Natural killer cell (primary cell): ENCODE measurements at regions not wholly inside any gene's neighbourhood (a gene's known extent, or its start where the extent isn't known, plus 50 kb on each side); places are given as distances from the start of the nearest gene placed in this dataset.

Experiments used
- ATAC-seq, 3 donors: fragments of 150-1000 bp in 2 of 3; fragments of 200-7000 bp in 1 of 3; cut with Tn5 transposase; 1 replicate in 1 of 3; 2 replicates in 2 of 3; pipeline ENCODE4 v1.10.0; 2021; ENCODE audit warnings: mild to moderate bottlenecking in 2 of 3, moderate library complexity in 2 of 3
- DNase-seq, 2 donors: peaks; one replicate each; pipeline versions ENCODE4 v3.0.0 to v3.0.0-alpha.2; 2013 to 2021; ENCODE audit warnings: mixed read lengths in 1 of 2
- H3K27ac ChIP-seq: one replicate; pipeline ENCODE4 v1.5.1; 2013; ENCODE audit warnings: mild to moderate bottlenecking, low read length
- H3K27me3 ChIP-seq: one replicate; pipeline ENCODE4 v1.6.1; 2013; ENCODE audit warnings: low read length; ENCODE audit not compliant: control insufficient read depth, insufficient read depth
- H3K36me3 ChIP-seq: one replicate; pipeline ENCODE4 v1.6.1; 2013; ENCODE audit warnings: low read length; ENCODE audit not compliant: control insufficient read depth, insufficient read depth
- H3K4me1 ChIP-seq: one replicate; pipeline ENCODE4 v1.6.1; 2013; ENCODE audit warnings: low read length; ENCODE audit not compliant: control insufficient read depth, insufficient read depth
- H3K4me3 ChIP-seq: one replicate; pipeline ENCODE4 v1.5.1; 2013; ENCODE audit warnings: low read length
- H3K9me3 ChIP-seq: one replicate; pipeline ENCODE4 v1.6.1; 2013; ENCODE audit warnings: low read length; ENCODE audit not compliant: control insufficient read depth, insufficient read depth
- H3K27ac Mint-ChIP-seq, 2 donors: one replicate each; pipeline ENCODE4 v1.8.0; 2022; ENCODE audit warnings: mild to moderate bottlenecking in 2 of 2, mixed read lengths in 2 of 2, moderate library complexity in 1 of 2
- H3K27me3 Mint-ChIP-seq, 2 donors: one replicate each; pipeline ENCODE4 v1.8.0; 2022; ENCODE audit warnings: low read depth in 2 of 2, mixed read lengths in 2 of 2
- H3K36me3 Mint-ChIP-seq: one replicate; pipeline ENCODE4 v1.8.0; 2022; ENCODE audit warnings: mixed read lengths
- H3K4me1 Mint-ChIP-seq, 2 donors: one replicate each; pipeline ENCODE4 v1.8.0; 2022; ENCODE audit warnings: mixed read lengths in 2 of 2
- H3K4me3 Mint-ChIP-seq: one replicate; pipeline ENCODE4 v1.8.0; 2022; ENCODE audit warnings: mild to moderate bottlenecking, moderate library complexity, mixed read lengths
- H3K9me3 Mint-ChIP-seq, 2 donors: one replicate each; pipeline ENCODE4 v1.8.0; 2022; ENCODE audit warnings: mixed read lengths in 2 of 2
- CTCF ChIP-seq: fragments of 200-600 bp; IDR thresholded peaks from one replicate; pipeline ENCODE4 v1.8.0; 2022; ENCODE audit warnings: antibody characterized with exemption
- WGBS: methylation state at CpG from one replicate; pipeline ENCODE4 v1.1.7; 2013; ENCODE audit warnings: missing lambda C conversion rate; ENCODE audit not compliant: insufficient coverage; 5-methylcytosine and 5-hydroxymethylcytosine counted together
- intact Hi-C: fragments of 100-400 bp; cut with micrococcal nuclease; formaldehyde crosslinking; loops from one replicate; pipeline ENCODE4 v1.14.2; 2022

- 45% methylated on average over 12 of the region's 13 CpGs for WGBS
- Histone ChIP-seq H3K4me1 (no peaks in the 10 kb centered on the region), H3K9me3 (no peaks in the 10 kb centered on the region), H3K4me3 (no peak overlapping the region), H3K27me3 (no peaks in the 10 kb centered on the region), H3K36me3 (no peaks in the 10 kb centered on the region), H3K27ac (no peak overlapping the region)
- intact Hi-C loops: no loop called here
- Mint-ChIP-seq H3K36me3 (no peaks in the 10 kb centered on the region), H3K27ac (no peak overlapping the region), H3K4me1 (no peaks in the 10 kb centered on the region), H3K9me3 (peaks cover 2% of the 10 kb centered on the region in 2 donors), H3K4me3 (no peak overlapping the region), H3K27me3 (peaks cover 0 to 10% of the 10 kb centered on the region in 2 donors)
- no peak for TF ChIP-seq CTCF
- ATAC-seq: no peak
- DNase-seq: no peak
Measured at GRCh38 chr11:131299598-131300438, 70.6 kb upstream of the NTM start.

- H3K4me1 ChIP-seq: no peaks in the 10 kb centered on the region
- DNase-seq (no peak), ATAC-seq (no peak)
- no peak overlapping the region for H3K4me3 ChIP-seq
- whole genome bisulfite sequencing: 82% methylated on average over 8 of the region's 10 CpGs
- H3K27me3 Mint-ChIP-seq: peaks cover 0 to 10% of the 10 kb centered on the region in 2 donors
- intact Hi-C loops: no loop called here
- no peaks in the 10 kb centered on the region for H3K9me3 ChIP-seq
- TF ChIP-seq CTCF: no peak
- no peaks in the 10 kb centered on the region for H3K27me3 ChIP-seq
- no peak overlapping the region for H3K27ac Mint-ChIP-seq
- H3K4me3 Mint-ChIP-seq: no peak overlapping the region
- H3K27ac ChIP-seq: no peak overlapping the region
- H3K9me3 Mint-ChIP-seq: peaks cover 2% of the 10 kb centered on the region in 2 donors
- no peaks in the 10 kb centered on the region for H3K36me3 ChIP-seq
- H3K36me3 Mint-ChIP-seq: no peaks in the 10 kb centered on the region
- no peaks in the 10 kb centered on the region for H3K4me1 Mint-ChIP-seq
Measured at GRCh38 chr11:131300439-131300717, 70.0 kb upstream of the NTM start.

GRCh38 chr11:131301306-131301705 lies 69.1 kb upstream of the NTM start:
- Histone ChIP-seq H3K9me3 (no peaks in the 10 kb centered on the region), H3K36me3 (no peaks in the 10 kb centered on the region), H3K4me1 (no peaks in the 10 kb centered on the region), H3K4me3 (no peak overlapping the region), H3K27me3 (no peaks in the 10 kb centered on the region), H3K27ac (no peak overlapping the region)
- Mint-ChIP-seq H3K27ac (no peak overlapping the region), H3K27me3 (peaks cover 0 to 10% of the 10 kb centered on the region in 2 donors), H3K4me1 (no peaks in the 10 kb centered on the region), H3K4me3 (no peak overlapping the region), H3K9me3 (peaks cover 2% of the 10 kb centered on the region in 2 donors), H3K36me3 (no peaks in the 10 kb centered on the region)
- ATAC-seq (no peak), DNase-seq (no peak)
- intact Hi-C loops: no loop called here
- TF ChIP-seq CTCF: no peak
- 44% methylated on average over 5 of the region's 5 CpGs for WGBS

GRCh38 chr11:131302836-131303235 lies 67.6 kb upstream of the NTM start:
- Mint-ChIP-seq H3K36me3 (no peaks in the 10 kb centered on the region), H3K4me3 (no peak overlapping the region), H3K27me3 (peaks cover 0 to 10% of the 10 kb centered on the region in 2 donors), H3K9me3 (peaks cover 2% of the 10 kb centered on the region in 2 donors), H3K4me1 (no peaks in the 10 kb centered on the region), H3K27ac (no peak overlapping the region)
- no peak overlapping the region for H3K27ac ChIP-seq
- no peaks in the 10 kb centered on the region for H3K36me3 ChIP-seq
- H3K4me1 ChIP-seq: no peaks in the 10 kb centered on the region
- no peaks in the 10 kb centered on the region for H3K27me3 ChIP-seq
- H3K4me3 ChIP-seq: no peak overlapping the region
- intact Hi-C loops: no loop called here
- TF ChIP-seq CTCF: no peak
- ATAC-seq: no peak
- DNase-seq: no peak
- no peaks in the 10 kb centered on the region for H3K9me3 ChIP-seq
- 71% methylated on average over 1 of the region's 1 CpG for WGBS
